GM19397 (cell line): ENCODE measurements at regions not wholly inside any gene's neighbourhood (a gene's known extent, or its start where the extent isn't known, plus 50 kb on each side); places are given as distances from the start of the nearest gene placed in this dataset.

Source experiments
- ATAC-seq: cut with Tn5 transposase; IDR thresholded peaks from one replicate; pipeline ENCODE4 v1.9.1; 2021; ENCODE audit warnings: mild to moderate bottlenecking, moderate library complexity; ENCODE audit not compliant: unreplicated experiment

GRCh38 chr12:100738086-100738485 lies 56.5 kb upstream of the ANO4 start:
- no peak for ATAC-seq

- ATAC-seq, result no peak
These were observed 53.4 kb upstream of the ANO4 start for GRCh38 chr12:100741084-100741711.

- ATAC-seq, result no peak
These were observed 51.5 kb upstream of the ANO4 start for GRCh38 chr12:100743060-100743459.
